ENCODE measurements at regions not wholly inside any gene's neighbourhood (a gene's known extent, or its start where the extent isn't known, plus 50 kb on each side); places are given as distances from the start of the nearest gene placed in this dataset.

- H3K9me2 ChIP-seq (ENCODE audit: insufficient read depth), result no peaks in the 10 kb centered on the region
- no peaks in the 10 kb centered on the region; the same call in 2 of the 3 replicates for H3K4me1 Mint-ChIP-seq
- H3K27ac ChIP-seq (ENCODE audit: low read depth), result no peak overlapping the region
- H3K36me3 ChIP-seq (ENCODE audit: insufficient read depth), result no peaks in the 10 kb centered on the region
- ATAC-seq (no peak), DNase-seq (ENCODE audit: low spot score) (no peak)
- H4K20me1 ChIP-seq (replicated peaks; ENCODE audit: insufficient read depth), result no peaks in the 10 kb centered on the region
- no peaks in the 10 kb centered on the region for H3F3A ChIP-seq (replicated peaks; ENCODE audit: low read depth)
- H3K27ac Mint-ChIP-seq, result no peak overlapping the region
- no peaks in the 10 kb centered on the region for H3K27me3 Mint-ChIP-seq (ENCODE audit: insufficient read depth, low read depth, poor library complexity)
- H3K4me3 Mint-ChIP-seq, result no peak overlapping the region
- H3K4me1 ChIP-seq (ENCODE audit: insufficient read depth), result no peaks in the 10 kb centered on the region
- no peak overlapping the region for H3K4me3 ChIP-seq
- no peak overlapping the region for H3K4me2 ChIP-seq
- no peaks in the 10 kb centered on the region for H3K79me2 ChIP-seq (replicated peaks; ENCODE audit: insufficient read depth)
- H2AFZ ChIP-seq, result no peak overlapping the region
- no peaks in the 10 kb centered on the region for H3K27me3 ChIP-seq (ENCODE audit: insufficient read depth)
- no peaks in the 10 kb centered on the region for H3K36me3 Mint-ChIP-seq (ENCODE audit: low read depth)
- TF ChIP-seq ZNF114 (CRISPR knock-in tag; IDR thresholded peaks at IDR 0.05) (no peak), ZNF331 (CRISPR knock-in tag; IDR thresholded peaks at IDR 0.05; ENCODE audit: low read depth) (no peak), EZH2 (IDR thresholded peaks at IDR 0.05; ENCODE audit: low read depth, unreplicated experiment) (no peak), STAT1 (IDR thresholded peaks at IDR 0.05; ENCODE audit: unreplicated experiment) (no peak), ZNF462 (CRISPR knock-in tag; IDR thresholded peaks at IDR 0.05) (no peak), JUNB (IDR thresholded peaks at IDR 0.05; ENCODE audit: unreplicated experiment) (no peak)
- H3K9me3 Mint-ChIP-seq, result no peaks in the 10 kb centered on the region
Observed at GRCh38 chr3:189496375-189497138, 134.6 kb upstream of the TP63 start.
